K562 (cell line): ENCODE measurements at regions not wholly inside any gene's neighbourhood (a gene's known extent, or its start where the extent isn't known, plus 50 kb on each side); places are given as distances from the start of the nearest gene placed in this dataset.

ENCODE experiments used
- ATAC-seq: fragments of 200-7000 bp; cut with Tn5 transposase; 3 replicates; pipeline ENCODE4 v1.9.1; 2020; ENCODE audit warnings: moderate library complexity
- BruUV-seq: library from RNA; stranded (reverse); fragments of 400-500 nt; replicated peaks from 2 replicates; lab custom pipeline; 2021; lab: Mats Ljungman, UMichigan
- CTCF ChIA-PET: fragments of 300-600 bp; formaldehyde crosslinking; extraction: SDS; loops from one replicate; lab custom pipeline; 2021; ENCODE audit warnings: low intra/inter-chr PET ratio; lab: Yijun Ruan, JAX
- POLR2A ChIA-PET: fragments of 300-600, 350-650 bp; sonication (Branson Sonifier 250); formaldehyde crosslinking; extraction: SDS; loops from one replicate; lab custom pipeline; 2021; ENCODE audit warnings: antibody characterized with exemption, inconsistent platforms; lab: Yijun Ruan, JAX
- DNase-seq, 4 experiments: peaks; one replicate each; pipeline versions ENCODE4 v3.0.0 to v3.0.0-alpha.2; 2011 to 2018; ENCODE audit warnings: low spot score in 3 of 4, mixed read lengths in 3 of 4; ENCODE audit errors: extremely low read depth in 1 of 4
- FAIRE-seq: peaks from 2 replicates; lab custom pipeline; 2011; peaks lifted over from hg19 to GRCh38; lab: Jason Lieb, UNC
- H2AFZ ChIP-seq: 2 replicates; pipeline ENCODE4 v1.6.0; 2011; ENCODE audit warnings: low read depth, low read length, control low read depth, inconsistent platforms
- H3K27ac ChIP-seq: fragments of 200-600 bp; 3 replicates; pipeline ENCODE4 v1.8.0; 2011; ENCODE audit warnings: low read depth, mild to moderate bottlenecking, control low read depth, inconsistent platforms, low read length, moderate library complexity, mixed read lengths; ENCODE audit errors: extremely low read depth
- H3K27me3 ChIP-seq, 2 experiments: fragments of 300-600 bp in 1 of 2; 2 replicates in 1 of 2; 3 replicates in 1 of 2; pipeline versions ENCODE4 v1.6.0 to v1.8.0; 2011; ENCODE audit warnings: inconsistent platforms in 2 of 2, low read length in 2 of 2, mild to moderate bottlenecking in 1 of 2, mixed read lengths in 1 of 2, moderate library complexity in 1 of 2; ENCODE audit not compliant: control insufficient read depth in 2 of 2, insufficient read depth in 2 of 2
- H3K36me3 ChIP-seq: fragments of 300-600 bp; 3 replicates; pipeline ENCODE4 v1.8.0; 2011; ENCODE audit warnings: mild to moderate bottlenecking, low read length, inconsistent platforms; ENCODE audit not compliant: control insufficient read depth, insufficient read depth
- H3K4me1 ChIP-seq, 2 experiments: fragments of 200-600 bp in 1 of 2; replicated peaks in 1 of 2; 2 replicates in 1 of 2; 3 replicates in 1 of 2; pipeline versions ENCODE4 v1.5.1 to v1.8.0; 2011; ENCODE audit warnings: inconsistent platforms in 2 of 2, low read length in 2 of 2, mild to moderate bottlenecking in 1 of 2, mixed read lengths in 1 of 2, moderate library complexity in 1 of 2; ENCODE audit not compliant: control insufficient read depth in 2 of 2, insufficient read depth in 2 of 2
- H3K4me2 ChIP-seq: 2 replicates; pipeline ENCODE4 v1.6.1; 2011; ENCODE audit warnings: low read length, control low read depth, inconsistent platforms, mixed read lengths; ENCODE audit not compliant: insufficient read depth
- H3K4me3 ChIP-seq: fragments of 200-600 bp; sonication (generic), shearing (Covaris generic); 2 replicates; pipeline ENCODE4 v1.5.1; 2016; ENCODE audit warnings: control low read depth, inconsistent platforms
- H3K79me2 ChIP-seq: fragments of 200-600 bp; 3 replicates; pipeline ENCODE4 v1.8.0; 2011; ENCODE audit warnings: low read length, inconsistent platforms; ENCODE audit not compliant: control insufficient read depth, insufficient read depth
- H3K9ac ChIP-seq, 2 experiments: 2 replicates each; pipeline versions ENCODE4 v1.6.0 to v1.6.1; 2011; ENCODE audit warnings: low read depth in 2 of 2, low read length in 2 of 2, control low read depth in 1 of 2, inconsistent platforms in 1 of 2, mild to moderate bottlenecking in 1 of 2, mixed read lengths in 1 of 2; ENCODE audit not compliant: insufficient read depth in 1 of 2
- H3K9me1 ChIP-seq: one replicate; pipeline ENCODE4 v1.6.0; 2011; ENCODE audit warnings: inconsistent platforms, mild to moderate bottlenecking, low read length, moderate library complexity; ENCODE audit not compliant: control insufficient read depth, insufficient read depth
- H3K9me3 ChIP-seq: replicated peaks from 2 replicates; pipeline ENCODE4 v1.5.1; 2011; ENCODE audit warnings: low read depth, low read length, inconsistent platforms; ENCODE audit not compliant: control insufficient read depth, insufficient read depth
- H4K20me1 ChIP-seq: replicated peaks from 2 replicates; pipeline ENCODE4 v1.6.1; 2011; ENCODE audit warnings: low read length, inconsistent platforms, mixed read lengths; ENCODE audit not compliant: control insufficient read depth, insufficient read depth
- IRF2 ChIP-seq: sonication (generic); formaldehyde crosslinking; IDR thresholded peaks from 2 replicates; pipeline ENCODE4 v1.8.1; 2022; ENCODE audit warnings: mild to moderate bottlenecking, missing genetic modification reagents
- PHB2 ChIP-seq: fragments of 450-650 bp; IDR thresholded peaks from 2 replicates; pipeline ENCODE4 v1.6.1; 2017; ENCODE audit warnings: low read depth
- RBM39 ChIP-seq: fragments of 200-400 bp; formaldehyde crosslinking; optimal IDR thresholded peaks from 2 replicates; pipeline ENCODE3; 2018; ENCODE audit warnings: low read depth, low read length
- SNRNP70 ChIP-seq: fragments of 200-400 bp; formaldehyde crosslinking; optimal IDR thresholded peaks from 2 replicates; pipeline ENCODE3; 2017; ENCODE audit warnings: low read depth, low read length
- ZNF124 ChIP-seq: sonication (generic); formaldehyde crosslinking; IDR thresholded peaks from 2 replicates; pipeline ENCODE4 v1.8.1; 2022; ENCODE audit warnings: missing genetic modification reagents
- ZNF609 ChIP-seq: sonication (generic); formaldehyde crosslinking; IDR thresholded peaks from 2 replicates; pipeline ENCODE4 v1.8.1; 2023; ENCODE audit warnings: missing genetic modification reagents, mild to moderate bottlenecking, borderline replicate concordance
- WGBS: fragments of 100-300 bp; shearing (Covaris generic); methylation state at CpG from one replicate; pipeline ENCODE4 v1.1.6; 2016; ENCODE audit warnings: low coverage, mixed read lengths; ENCODE audit not compliant: insufficient coverage; ENCODE audit errors: missing lambda C conversion rate; 5-methylcytosine and 5-hydroxymethylcytosine counted together
- in situ Hi-C: fragments of 300-500 bp; cut with MboI; formaldehyde crosslinking; loops from 4 replicates; pipeline ENCODE4 v1.15.0; 2018; ENCODE audit warnings: inconsistent platforms, mixed read lengths
- intact Hi-C: fragments of 100-400 bp; cut with micrococcal nuclease; formaldehyde crosslinking; loops from 2 replicates; pipeline ENCODE4 v1.14.2; 2022

- Histone ChIP-seq H3K27me3 (peaks cover 5 to 44% of the 10 kb centered on the region in 2 experiments; a peak in 4 of 5 replicates), H3K4me1 (peaks cover 0 to 9% of the 10 kb centered on the region in 2 experiments; a peak in 2 of 5 replicates), H3K79me2 (no peaks in the 10 kb centered on the region), H3K9ac (no peak overlapping the region), H3K4me3 (no peak overlapping the region), H3K4me2 (no peak overlapping the region), H2AFZ (no peak overlapping the region), H4K20me1 (no peaks in the 10 kb centered on the region), H3K27ac (no peak overlapping the region), H3K9me1 (no peaks in the 10 kb centered on the region), H3K9me3 (no peaks in the 10 kb centered on the region), H3K36me3 (no peaks in the 10 kb centered on the region)
- ChIA-PET POLR2A (no interaction called here), CTCF (no interaction called here)
- in situ Hi-C loops (no loop called here), intact Hi-C loops (no loop called here)
- no peak for ATAC-seq
- WGBS, result 9% methylated on average over 37 of the region's 62 CpGs
- TF ChIP-seq PHB2 (no peak), IRF2 (CRISPR knock-in tag) (no peak), RBM39 (no peak), ZNF609 (no peak), SNRNP70 (no peak), ZNF124 (no peak)
- DNase-seq, result no peak
- no peak for FAIRE-seq
- BruUV-seq, result no TSS peak
These were observed 87.0 kb upstream of the ALDH1L1 start for GRCh38 chr3:126267169-126267975.
